Frontal cortex (tissue), 3 donors: ENCODE measurements at regions not wholly inside any gene's neighbourhood (a gene's known extent, or its start where the extent isn't known, plus 50 kb on each side); places are given as distances from the start of the nearest gene placed in this dataset.
A peak's percentile ranks its signal among the peaks of the same experiment; 100 is the strongest.

ENCODE experiments used
- DNase-seq, 2 donors: peaks; one replicate each; pipeline ENCODE4 v3.0.0; 2012; ENCODE audit warnings: low spot score in 2 of 2
- FAIRE-seq: peaks from 2 replicates; lab custom pipeline; 2012; peaks lifted over from hg19 to GRCh38; lab: Jason Lieb, UNC
- donor health status: control.
- donor health status: control.
- donor health status: control.

DNA sequence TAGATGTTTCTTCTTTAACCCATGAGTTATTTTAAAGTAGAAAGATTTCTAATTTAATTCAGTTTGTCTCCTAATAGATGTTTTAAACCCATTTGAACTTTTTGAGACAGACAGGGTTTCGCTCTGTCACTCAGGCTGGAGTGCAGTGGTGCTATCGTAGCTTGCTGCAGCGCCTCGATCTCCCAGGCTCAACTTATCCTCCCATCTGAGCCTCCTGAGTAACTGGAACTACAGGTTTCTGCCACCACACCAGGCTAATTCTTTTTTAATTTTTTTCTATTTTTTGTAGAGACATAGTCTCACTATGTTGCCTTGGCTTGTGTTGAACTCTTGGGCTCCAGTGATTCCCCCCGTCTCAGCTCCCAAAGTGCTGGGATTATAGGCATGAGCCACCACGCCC lies 53.0 kb upstream of the RAB18 start:
- DNase-seq (no peak), FAIRE-seq (no peak)

DNA sequence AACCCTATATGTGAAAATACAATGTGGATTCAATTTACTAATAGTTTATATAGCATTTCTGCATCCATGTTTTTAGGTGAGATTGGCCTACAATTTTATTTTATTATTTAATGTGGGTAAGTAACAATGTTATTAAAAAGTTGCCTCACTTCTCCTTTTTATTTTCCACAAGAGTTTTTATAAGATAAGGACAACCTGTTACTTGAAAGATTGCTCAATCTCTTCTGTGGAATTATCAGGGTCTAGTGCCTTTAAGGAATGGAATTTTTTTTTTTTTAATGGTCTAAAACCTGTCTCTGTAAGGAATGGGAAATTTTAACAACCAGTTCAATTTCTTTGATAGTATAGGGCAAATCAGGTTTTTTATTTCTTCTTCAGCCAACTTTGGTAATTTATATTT lies 53.9 kb upstream of the RAB18 start:
- DNase-seq (no peak), FAIRE-seq (no peak)

DNA sequence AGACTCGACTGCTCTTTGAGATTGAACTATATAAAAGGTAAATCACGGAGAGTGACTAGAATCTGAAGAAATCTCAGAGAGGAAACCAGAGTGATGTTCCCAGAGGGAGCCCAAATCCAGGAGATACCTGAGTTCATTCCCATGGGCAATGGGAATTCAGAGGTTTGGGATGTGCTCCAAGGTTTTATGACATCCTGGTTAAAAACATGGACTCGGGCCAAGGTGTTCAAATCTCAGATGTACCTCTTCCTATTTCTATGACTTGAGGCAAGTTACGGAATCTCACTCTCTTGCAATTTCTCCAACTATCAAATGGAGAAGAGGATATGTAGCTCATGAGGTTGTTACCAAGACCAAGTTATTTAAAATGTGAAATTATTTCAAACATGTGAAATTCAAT lies 54.5 kb upstream of the RAB18 start:
- FAIRE-seq = no peak

DNA sequence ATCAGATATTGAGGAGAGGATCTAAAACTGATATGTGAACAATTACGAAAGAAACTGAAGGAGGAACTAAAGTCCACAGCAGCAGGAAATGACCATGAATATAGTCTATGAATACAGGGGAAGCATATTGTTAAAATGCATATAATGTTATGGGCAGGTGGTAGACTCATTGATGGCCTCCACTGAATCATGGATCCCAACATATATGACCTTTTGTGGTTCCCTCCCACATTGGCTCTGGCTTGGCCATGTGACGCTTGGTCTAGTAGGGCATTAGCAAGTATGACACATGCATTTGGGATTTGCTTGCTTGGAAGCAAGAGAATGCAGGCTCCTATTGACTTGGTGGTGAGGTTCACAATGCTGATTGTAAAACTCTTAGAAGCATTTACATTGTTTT lies 55.2 kb upstream of the RAB18 start:
- DNase-seq (no peak), FAIRE-seq (no peak)

More for the DNA sequence above, 54.5 kb upstream of the RAB18 start:
- DNase-seq = no peak

DNA sequence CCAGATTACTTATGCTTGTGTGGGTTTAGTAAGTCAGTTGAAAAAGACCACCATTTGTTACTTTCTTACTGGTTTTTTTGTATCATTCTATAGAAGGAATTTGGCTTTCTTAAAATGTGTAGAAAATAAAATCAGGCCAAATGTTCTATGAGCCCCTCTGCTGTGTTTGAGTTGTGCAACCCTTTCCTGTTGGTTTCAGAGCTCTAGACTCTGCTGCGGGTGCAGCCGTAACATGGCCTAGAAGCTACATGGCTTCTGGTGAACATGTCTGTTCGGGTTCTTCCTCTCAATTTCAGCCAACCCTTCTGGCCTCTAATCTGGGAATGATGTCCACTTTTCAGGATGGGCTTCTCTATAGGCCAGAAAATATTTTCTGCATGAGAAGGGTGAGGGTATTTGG lies 56.6 kb upstream of the RAB18 start:
- DNase-seq (no peak), FAIRE-seq (no peak)

DNA sequence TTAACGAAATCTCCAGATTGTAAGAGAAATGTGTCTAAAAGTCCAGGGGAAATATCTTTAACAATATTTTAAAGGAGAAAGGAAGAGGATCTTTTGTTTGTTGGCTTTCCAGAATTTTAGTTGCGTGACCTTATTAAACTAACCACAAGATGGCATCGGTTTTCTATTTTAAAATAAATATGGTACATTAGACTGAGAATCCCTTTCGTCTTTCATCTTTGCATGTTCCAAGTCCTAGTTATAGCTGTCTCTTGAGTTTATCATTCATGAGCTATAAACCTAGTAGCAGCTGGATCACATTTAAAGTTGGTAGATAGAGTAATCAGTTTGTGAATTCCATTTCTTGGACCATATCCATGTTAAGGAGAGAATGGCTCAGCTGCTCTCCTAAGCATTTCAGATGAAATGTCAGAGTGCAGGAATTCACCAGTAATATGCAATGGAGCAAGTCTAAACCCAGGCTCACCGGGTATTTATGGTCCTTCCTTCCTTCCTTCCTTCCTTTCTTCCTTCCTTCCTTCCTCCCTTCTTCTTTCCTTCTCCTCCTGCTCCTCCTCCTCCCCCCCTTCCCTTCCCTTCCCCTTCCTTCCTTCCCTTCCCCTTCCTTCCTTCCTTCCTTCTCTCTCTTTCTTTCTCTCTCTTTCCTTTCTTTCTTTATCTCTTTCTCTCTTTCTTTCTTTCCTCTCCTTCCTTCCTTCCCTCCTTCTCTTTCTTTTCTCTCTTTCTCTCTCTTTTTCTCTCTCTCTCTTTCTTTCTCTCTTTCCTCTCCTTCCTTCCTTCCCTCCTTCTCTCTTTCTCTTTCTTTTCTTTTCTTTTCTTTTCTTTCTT lies 57.8 kb upstream of the RAB18 start:
- FAIRE-seq = peak; percentile 73

DNA sequence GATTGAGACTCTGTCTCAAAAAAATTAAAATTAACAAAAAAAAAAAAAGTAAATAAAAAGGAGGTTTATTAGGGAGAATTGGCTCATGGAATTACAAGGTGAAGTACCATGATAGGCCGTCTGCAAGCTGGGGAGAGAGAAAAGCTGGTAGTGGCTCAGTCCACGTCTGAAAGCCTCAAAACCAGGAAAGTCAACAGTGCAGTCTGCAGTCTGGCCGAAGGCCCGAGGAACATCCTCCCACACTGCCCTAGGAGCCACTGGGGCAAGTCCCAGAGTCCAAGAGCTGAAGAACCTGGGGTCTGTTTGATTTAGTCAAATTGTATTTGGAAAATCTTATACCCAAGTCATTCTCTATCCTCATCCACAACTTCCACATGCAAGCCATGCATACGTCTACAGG lies 59.0 kb upstream of the RAB18 start:
- no peak for FAIRE-seq

More for the DNA sequence above, 57.8 kb upstream of the RAB18 start:
- DNase-seq = peak in 1 of 2 donors; percentile 8

DNA sequence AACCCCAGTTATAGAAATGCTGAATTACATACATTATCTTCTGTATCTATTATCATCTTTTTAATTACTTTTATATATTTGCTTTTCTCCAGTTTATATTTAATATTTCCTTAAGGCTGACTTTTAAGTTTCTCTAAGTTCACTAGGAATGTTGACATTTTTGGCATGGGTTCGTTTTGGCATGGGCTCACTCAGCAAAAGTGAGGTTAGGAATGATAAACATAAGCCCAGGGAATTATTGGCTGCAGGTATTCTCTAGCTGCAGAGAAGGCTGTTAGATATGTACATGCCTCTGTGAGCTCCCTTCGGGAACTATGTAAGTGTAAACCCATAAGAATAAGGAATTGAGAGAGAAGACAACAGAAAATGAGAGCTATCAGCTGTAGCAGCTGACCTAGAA lies 63.6 kb upstream of the RAB18 start:
- no peak for DNase-seq
- no peak for FAIRE-seq

More for the DNA sequence above, 59.0 kb upstream of the RAB18 start:
- no peak for DNase-seq

DNA sequence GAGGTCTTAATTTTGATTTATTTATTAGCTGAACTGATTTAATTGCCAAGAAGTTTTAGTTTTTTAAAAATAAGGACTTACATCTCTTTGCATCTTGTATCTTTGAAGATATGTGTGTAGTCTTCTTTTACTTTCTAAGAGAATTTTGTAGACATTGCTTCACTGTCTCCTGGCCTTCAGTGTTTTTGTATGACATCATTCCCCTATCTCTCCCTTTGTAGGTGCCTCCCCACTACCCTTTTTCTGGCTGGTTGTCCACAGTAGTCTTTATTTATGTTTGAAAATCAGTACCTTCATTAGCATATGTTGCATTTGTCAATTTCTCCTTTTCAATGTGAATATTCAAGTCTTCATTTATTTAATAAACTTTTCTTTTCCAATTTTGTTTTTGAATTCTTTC lies 64.1 kb upstream of the RAB18 start:
- DNase-seq (no peak), FAIRE-seq (no peak)

DNA sequence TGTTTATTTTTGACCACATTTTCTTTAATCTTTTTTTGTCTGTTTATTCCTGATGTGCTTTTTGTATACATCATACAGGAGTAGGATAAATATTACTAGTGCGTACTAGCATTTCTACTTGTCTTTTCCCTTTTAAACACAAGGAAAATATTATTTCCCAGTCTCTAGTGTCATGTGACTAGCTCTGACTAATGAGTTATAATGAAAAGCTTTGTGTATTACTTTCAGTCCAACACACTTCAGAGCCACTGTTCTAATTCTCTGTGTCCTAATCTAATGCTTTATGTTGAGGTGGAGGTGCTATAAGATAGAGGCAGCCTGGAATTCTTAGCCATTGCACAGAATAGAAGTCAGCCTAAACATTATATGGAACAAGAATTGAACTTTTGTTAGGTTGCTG lies 65.0 kb upstream of the RAB18 start:
- no peak for DNase-seq
- FAIRE-seq = no peak

DNA sequence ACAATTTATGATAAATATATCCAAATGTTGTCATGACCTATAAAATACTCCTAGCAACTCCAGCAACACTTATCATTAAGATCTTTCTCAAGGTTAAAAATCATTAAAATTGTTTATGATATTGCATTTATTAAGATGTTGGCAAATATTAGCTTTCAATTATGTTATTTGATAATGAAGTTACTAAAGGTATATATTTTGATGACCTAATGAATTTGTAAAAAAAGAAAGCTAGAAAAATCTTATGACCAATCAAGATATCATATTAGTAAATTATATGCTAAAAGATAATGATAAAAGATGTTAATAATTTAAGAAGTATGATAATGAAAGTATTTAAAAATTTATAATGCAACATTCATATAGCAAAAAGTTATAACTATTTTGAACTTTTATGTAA lies 66.3 kb upstream of the RAB18 start:
- FAIRE-seq (peak; percentile 91), DNase-seq (no peak)

DNA sequence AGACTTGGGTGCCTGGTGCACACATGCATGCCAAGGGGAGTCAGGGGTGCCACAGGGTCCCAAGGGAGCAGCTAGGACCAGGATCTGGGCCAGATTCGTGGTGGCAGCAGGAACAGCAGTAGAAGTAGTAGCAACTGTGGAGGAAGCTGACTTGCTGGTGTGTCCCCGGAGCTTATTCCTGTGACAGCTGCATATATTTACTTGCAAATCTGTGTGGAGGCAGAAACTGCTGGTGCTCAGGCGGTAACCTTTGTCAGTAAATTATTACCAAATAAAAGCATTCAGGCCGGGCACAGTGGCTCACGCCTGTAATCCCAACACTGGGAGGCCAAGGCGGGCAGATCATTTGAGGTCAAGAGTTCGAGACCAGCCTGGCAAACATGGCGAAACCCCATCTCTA lies 67.4 kb upstream of the RAB18 start:
- FAIRE-seq (no peak), DNase-seq (no peak)

DNA sequence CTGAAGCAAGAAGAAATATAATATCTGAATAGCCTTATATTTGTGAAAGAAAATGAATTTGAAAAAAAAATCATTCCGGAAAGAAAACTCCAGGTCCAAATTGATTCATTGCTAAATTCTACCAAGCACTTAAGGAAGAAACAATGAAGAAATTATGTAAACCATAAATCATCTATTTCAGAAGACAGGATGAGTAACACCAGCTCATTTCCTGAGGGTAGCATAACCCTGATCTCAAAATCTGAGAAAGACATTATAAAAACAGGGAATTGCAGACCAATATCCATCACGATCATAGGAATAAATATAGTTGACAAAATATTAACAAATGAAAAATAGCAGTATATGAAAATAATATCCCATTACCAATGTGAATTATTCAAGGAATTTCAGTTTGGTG lies 70.1 kb upstream of the RAB18 start:
- no peak for DNase-seq
- no peak for FAIRE-seq

DNA sequence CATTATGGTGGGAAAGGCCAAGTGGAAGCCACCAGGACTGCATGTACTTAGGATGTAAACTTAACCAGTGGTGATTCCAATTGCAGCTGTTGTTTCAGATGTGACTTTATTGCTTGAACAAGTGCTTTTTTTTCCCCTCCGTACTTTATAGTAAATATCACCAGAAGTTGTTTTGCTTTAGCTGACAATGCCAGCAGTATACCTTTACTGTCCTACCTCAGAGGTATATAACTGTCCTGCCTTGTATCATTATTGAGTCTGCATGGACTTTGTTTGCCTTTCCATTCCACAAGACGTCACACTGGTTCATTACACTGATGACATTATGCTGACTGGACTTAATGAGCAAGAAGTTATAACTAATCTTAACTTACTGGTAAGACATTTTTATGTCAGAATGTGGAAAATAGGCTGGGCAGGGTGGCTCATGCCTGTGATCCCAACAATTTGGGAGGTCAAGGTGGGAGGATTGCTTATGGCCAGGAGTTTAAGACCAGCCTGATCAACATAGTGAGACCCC lies 77.1 kb upstream of the RAB18 start:
- FAIRE-seq = no peak
- no peak for DNase-seq

DNA sequence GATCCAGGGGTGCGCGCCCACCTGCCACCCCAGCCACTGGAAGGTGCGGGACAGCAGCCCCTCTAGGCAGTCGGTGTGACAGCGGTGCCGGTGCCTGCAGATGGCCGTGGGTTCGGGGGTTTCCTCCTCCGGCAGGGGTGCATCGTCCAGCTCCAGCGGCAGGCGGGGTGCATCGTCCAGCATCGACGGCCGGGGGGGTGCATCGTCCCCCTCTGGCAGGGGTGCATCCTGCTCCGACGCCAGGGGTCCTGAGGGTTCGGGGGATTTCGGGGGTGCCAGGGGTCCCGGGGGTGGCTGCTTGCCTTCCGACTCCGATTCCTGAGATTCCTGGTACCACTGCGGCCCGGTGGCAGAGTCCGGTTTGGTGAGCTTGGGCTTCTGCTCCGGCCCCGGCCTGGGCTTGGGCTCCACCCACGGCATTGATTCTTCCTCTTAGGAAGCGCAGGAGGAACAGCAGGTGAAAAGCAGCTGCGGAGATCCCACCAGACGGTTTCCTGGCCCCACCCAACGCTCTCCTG lies 90.2 kb upstream of the RAB18 start:
- no peak for DNase-seq
- no peak for FAIRE-seq

DNA sequence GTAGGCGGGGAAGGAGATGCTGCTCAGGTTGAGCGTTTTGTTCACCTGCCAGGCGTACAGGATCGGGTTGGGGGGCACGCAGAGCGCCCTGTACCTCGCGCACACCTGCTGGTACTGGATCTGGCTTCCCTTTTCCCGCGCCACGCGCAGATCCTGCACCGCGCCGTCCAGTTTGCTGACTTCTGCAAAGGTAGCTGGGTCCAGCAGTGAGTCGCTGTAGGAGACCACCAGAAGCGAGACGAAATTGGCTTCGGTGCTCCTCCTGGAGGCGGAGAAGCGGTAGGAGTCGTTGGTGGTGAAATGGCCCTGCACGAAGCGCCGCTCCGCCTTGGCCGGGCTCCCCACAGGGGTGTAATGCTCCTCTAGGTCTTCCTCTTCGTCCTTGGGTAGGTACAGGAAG lies 90.7 kb upstream of the RAB18 start:
- DNase-seq = no peak
- FAIRE-seq = no peak

DNA sequence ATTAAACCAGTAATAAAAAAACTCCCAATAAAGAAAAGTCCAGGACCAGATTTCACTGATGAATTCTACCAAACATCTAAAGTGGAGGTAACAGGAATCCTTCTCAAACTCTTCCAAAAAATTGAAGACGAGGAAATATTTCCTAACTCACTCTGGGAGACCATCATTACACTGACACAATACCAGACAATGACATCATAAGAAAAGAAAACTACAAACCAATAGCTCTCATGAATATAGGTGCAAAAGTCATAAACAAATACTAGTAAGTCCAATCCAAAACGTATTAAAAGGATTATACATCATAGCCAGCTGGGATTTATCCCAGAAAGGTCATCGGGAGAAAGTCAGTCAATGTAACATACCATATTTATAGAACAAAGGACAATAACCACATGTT lies 94.0 kb upstream of the RAB18 start:
- no peak for DNase-seq
- no peak for FAIRE-seq

DNA sequence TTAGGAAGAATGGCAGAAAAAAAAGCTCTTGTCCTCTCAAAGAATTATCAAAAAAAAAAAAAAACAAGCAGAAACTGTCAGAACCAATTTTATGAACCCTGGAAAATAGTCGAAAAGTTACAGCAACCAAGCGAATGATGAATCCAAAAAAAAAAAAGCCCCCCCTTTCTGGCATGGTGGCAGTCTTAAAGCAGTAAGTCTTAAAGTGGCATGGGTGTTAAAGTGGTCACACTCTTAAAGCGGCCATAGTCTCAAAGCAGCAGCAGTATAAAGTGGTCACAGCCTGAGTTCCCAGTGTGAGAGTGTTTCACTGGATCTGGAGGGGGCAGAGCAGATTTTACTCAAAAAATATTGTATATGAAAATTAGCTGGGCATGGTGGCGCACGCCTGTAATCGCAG lies 96.8 kb upstream of the RAB18 start:
- DNase-seq = no peak
- FAIRE-seq = no peak

DNA sequence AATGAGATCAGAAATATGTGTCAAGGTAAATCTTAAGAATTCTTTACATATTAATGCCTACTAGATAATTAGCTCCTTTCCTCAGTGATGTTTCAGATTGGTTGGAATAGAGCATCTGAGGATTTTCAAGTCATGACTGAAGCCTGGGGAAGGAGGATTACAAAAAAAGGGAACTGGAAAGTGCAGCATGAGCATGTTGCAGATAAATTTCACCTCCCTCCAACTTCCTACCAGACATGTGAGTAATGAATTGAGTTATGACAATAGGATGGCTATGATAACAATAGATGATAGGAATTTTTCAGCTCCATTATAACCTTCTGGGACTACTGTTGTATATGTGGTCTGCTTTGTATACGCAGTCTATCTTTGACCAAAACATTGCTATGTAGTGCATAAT lies 104.2 kb upstream of the RAB18 start:
- FAIRE-seq = no peak
- no peak for DNase-seq

DNA sequence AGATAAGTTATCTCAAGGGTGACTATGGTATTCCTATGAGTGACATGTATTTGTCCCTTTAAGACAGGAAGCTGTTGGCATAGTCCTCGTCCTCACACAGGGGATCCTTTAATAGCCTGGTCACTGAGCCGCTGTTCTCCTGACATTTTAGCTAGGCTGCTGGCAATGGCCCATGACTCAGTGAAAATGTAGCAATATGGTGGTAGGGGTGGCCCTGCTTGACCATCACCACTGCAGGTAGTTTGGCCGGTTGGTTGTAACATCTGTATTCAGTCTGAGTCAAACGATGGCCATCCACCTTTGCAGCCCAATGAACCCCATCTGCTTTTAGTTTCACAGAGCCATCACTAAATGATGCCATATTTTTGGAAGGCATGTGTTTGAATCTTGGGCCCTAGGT lies 110.1 kb upstream of the RAB18 start:
- no peak for FAIRE-seq
- no peak for DNase-seq

DNA sequence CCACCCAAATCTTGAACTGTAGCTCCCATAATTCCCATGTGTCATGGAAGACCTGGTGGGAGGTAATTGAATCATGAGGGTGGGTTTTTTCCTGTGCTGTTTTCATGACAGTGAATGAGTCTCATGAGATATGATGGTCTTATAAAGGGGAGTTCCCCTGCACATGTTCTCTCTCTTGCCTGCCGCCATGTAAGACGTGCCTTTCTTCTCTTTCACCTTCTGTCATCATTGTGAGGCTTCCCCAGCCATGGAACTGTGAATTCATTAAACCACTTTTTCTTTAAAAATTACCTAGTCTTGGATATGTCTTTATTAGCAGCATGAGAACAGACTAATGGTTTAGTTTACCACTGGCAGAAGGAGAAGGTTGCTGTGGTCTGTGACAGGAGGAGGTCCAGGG lies 111.5 kb upstream of the RAB18 start:
- FAIRE-seq (no peak), DNase-seq (no peak)

DNA sequence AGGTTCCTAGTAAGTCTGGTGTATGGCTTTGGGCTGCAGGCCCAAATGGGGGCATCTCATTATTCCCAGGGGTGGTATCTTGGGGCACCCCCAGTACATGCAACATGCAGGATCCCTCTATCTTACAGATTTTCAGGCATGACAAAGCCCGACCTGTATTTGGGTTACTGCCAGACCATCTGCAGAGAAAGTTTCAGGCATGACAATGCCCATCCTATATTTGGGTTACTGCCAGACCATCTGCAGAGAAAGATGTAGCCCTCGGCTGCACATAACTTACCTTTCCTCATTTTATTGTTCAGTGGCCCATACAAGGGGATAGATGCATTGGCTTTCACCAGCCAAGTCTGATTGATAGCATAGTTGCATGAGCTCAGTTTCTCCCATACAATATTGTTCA lies 112.2 kb upstream of the RAB18 start:
- DNase-seq (no peak), FAIRE-seq (no peak)
